HepG2 (cell line): ENCODE measurements at regions not wholly inside any gene's neighbourhood (a gene's known extent, or its start where the extent isn't known, plus 50 kb on each side); places are given as distances from the start of the nearest gene placed in this dataset.

Experiments used
- ATAC-seq: fragments of 200-7000 bp; cut with Tn5 transposase; 3 replicates; pipeline ENCODE4 v1.9.1; 2020; ENCODE audit warnings: mild to moderate bottlenecking, moderate library complexity
- BruUV-seq: library from RNA; stranded (reverse); fragments of 400-500 nt; replicated peaks from 2 replicates; lab custom pipeline; 2021; lab: Mats Ljungman, UMichigan
- CTCF ChIA-PET: fragments of 300-600 bp; formaldehyde crosslinking; extraction: SDS; loops from one replicate; lab custom pipeline; 2021; ENCODE audit warnings: low total read pairs, inconsistent platforms, low intra/inter-chr PET ratio; lab: Yijun Ruan, JAX
- POLR2A ChIA-PET: fragments of 350-600 bp; sonication (Branson Sonifier 250); formaldehyde crosslinking; loops from one replicate; lab custom pipeline; 2020; ENCODE audit warnings: antibody characterized with exemption, inconsistent platforms; lab: Yijun Ruan, JAX
- DNase-seq: peaks from one replicate; pipeline ENCODE4 v3.0.0-alpha.2; 2015; ENCODE audit warnings: low spot score
- FAIRE-seq: peaks from 3 replicates; lab custom pipeline; 2011; peaks lifted over from hg19 to GRCh38; lab: Jason Lieb, UNC
- H2AFZ ChIP-seq: one replicate; pipeline ENCODE4 v1.6.1; 2011; ENCODE audit warnings: low read length, inconsistent platforms
- H3K27ac ChIP-seq: fragments of 300-600 bp; 3 replicates; pipeline ENCODE4 v1.8.0; 2011; ENCODE audit warnings: mixed run types, mild to moderate bottlenecking, mixed read lengths, low read length, inconsistent platforms; ENCODE audit not compliant: insufficient read depth; ENCODE audit errors: extremely low read length
- H3K27me3 ChIP-seq, 2 experiments: fragments of 200-600 bp in 1 of 2; 2 replicates in 1 of 2; 3 replicates in 1 of 2; pipeline versions ENCODE4 v1.6.0 to v1.8.0; 2011; ENCODE audit warnings: low read length in 2 of 2, mild to moderate bottlenecking in 2 of 2, moderate library complexity in 2 of 2, inconsistent platforms in 1 of 2; ENCODE audit not compliant: insufficient read depth in 2 of 2, control insufficient read depth in 1 of 2
- H3K36me3 ChIP-seq, 2 experiments: fragments of 200-600 bp in 1 of 2; replicated peaks in 1 of 2; 2 replicates in 1 of 2; 3 replicates in 1 of 2; pipeline versions ENCODE4 v1.5.1 to v1.8.0; 2011; ENCODE audit warnings: low read length in 2 of 2, inconsistent platforms in 1 of 2; ENCODE audit not compliant: insufficient read depth in 2 of 2, control insufficient read depth in 1 of 2
- H3K4me1 ChIP-seq: 2 replicates; pipeline ENCODE4 v1.5.1; 2012; ENCODE audit warnings: low read length, inconsistent platforms; ENCODE audit not compliant: insufficient read depth
- H3K4me2 ChIP-seq: 2 replicates; pipeline ENCODE4 v1.6.0; 2011; ENCODE audit warnings: low read depth, low read length, inconsistent platforms
- H3K4me3 ChIP-seq, 3 experiments: fragments of 200-600 bp in 1 of 3; sonication (generic), shearing (Covaris generic) in 1 of 3; replicated peaks in 1 of 3; 2 replicates each; pipeline ENCODE4 v1.5.1; 2011 to 2016; ENCODE audit warnings: low read length in 3 of 3, inconsistent platforms in 2 of 3, low read depth in 2 of 3, mild to moderate bottlenecking in 2 of 3, control low read depth in 1 of 3, mixed read lengths in 1 of 3; ENCODE audit not compliant: insufficient read depth in 1 of 3
- H3K79me2 ChIP-seq: one replicate; pipeline ENCODE4 v1.6.1; 2011; ENCODE audit warnings: low read length, inconsistent platforms; ENCODE audit not compliant: insufficient read depth
- H3K9ac ChIP-seq: 2 replicates; pipeline ENCODE4 v1.6.0; 2011; ENCODE audit warnings: mild to moderate bottlenecking, low read depth, low read length, inconsistent platforms; ENCODE audit not compliant: insufficient read depth
- H3K9me3 ChIP-seq: 2 replicates; pipeline ENCODE4 v1.5.1; 2012; ENCODE audit warnings: mild to moderate bottlenecking, low read length
- H4K20me1 ChIP-seq: 2 replicates; pipeline ENCODE4 v1.6.0; 2011; ENCODE audit warnings: inconsistent platforms, mild to moderate bottlenecking, low read length, moderate library complexity; ENCODE audit not compliant: insufficient read depth
- CREBL2 ChIP-seq: sonication (generic); formaldehyde crosslinking; IDR thresholded peaks from 2 replicates; pipeline ENCODE4 v1.8.1; 2023; ENCODE audit warnings: missing genetic modification reagents, mild to moderate bottlenecking, borderline replicate concordance
- ELF1 ChIP-seq: sonication (generic); formaldehyde crosslinking; IDR thresholded peaks from 2 replicates; pipeline ENCODE4 v1.4.0; 2020; ENCODE audit warnings: missing genetic modification reagents
- HOXA3 ChIP-seq: sonication (generic); formaldehyde crosslinking; IDR thresholded peaks from 2 replicates; pipeline ENCODE4 v1.5.0; 2020; ENCODE audit warnings: missing genetic modification reagents
- KDM4B ChIP-seq: sonication (generic); formaldehyde crosslinking; IDR thresholded peaks from 2 replicates; pipeline ENCODE4 v1.4.0; 2020; ENCODE audit warnings: missing genetic modification reagents
- MBD4 ChIP-seq: IDR thresholded peaks from 2 replicates; pipeline ENCODE4 v1.6.1; 2012; ENCODE audit warnings: low read length, inconsistent platforms, borderline replicate concordance
- MTF1 ChIP-seq: sonication (generic); formaldehyde crosslinking; IDR thresholded peaks from 2 replicates; pipeline ENCODE4 v1.5.0; 2020; ENCODE audit warnings: missing genetic modification reagents
- MTF2 ChIP-seq: sonication (generic); formaldehyde crosslinking; IDR thresholded peaks from 2 replicates; pipeline ENCODE4 v1.5.0; 2020; ENCODE audit warnings: missing genetic modification reagents, borderline replicate concordance
- NFKB2 ChIP-seq: sonication (generic); formaldehyde crosslinking; IDR thresholded peaks from 2 replicates; pipeline ENCODE4 v1.4.0; 2020; ENCODE audit warnings: missing genetic modification reagents, borderline replicate concordance
- SALL1 ChIP-seq: sonication (generic); formaldehyde crosslinking; IDR thresholded peaks from 2 replicates; pipeline ENCODE4 v1.8.0; 2022; ENCODE audit warnings: mild to moderate bottlenecking, missing genetic modification reagents
- TAF15 ChIP-seq: fragments of 200-400 bp; formaldehyde crosslinking; IDR thresholded peaks from one replicate; pipeline ENCODE4 v1.6.1; 2018; ENCODE audit warnings: mild to moderate bottlenecking, low read depth, low read length; ENCODE audit not compliant: poor library complexity, severe bottlenecking
- ZNF207 ChIP-seq: fragments of 450-650 bp; IDR thresholded peaks from 2 replicates; pipeline ENCODE4 v1.6.1; 2016; ENCODE audit warnings: antibody characterized with exemption, borderline replicate concordance
- ZNF367 ChIP-seq: sonication (generic); formaldehyde crosslinking; IDR thresholded peaks from 2 replicates; pipeline ENCODE4 v1.4.0; 2020; ENCODE audit warnings: missing genetic modification reagents, borderline replicate concordance
- ZNF484 ChIP-seq: sonication (generic); formaldehyde crosslinking; IDR thresholded peaks from 2 replicates; pipeline ENCODE4 v1.5.1; 2020; ENCODE audit warnings: mild to moderate bottlenecking, low read depth, missing genetic modification reagents, borderline replicate concordance
- ZNF703 ChIP-seq: sonication (generic); formaldehyde crosslinking; IDR thresholded peaks from 2 replicates; pipeline ENCODE4 v1.5.1; 2020; ENCODE audit warnings: missing genetic modification reagents, mild to moderate bottlenecking, moderate library complexity, borderline replicate concordance
- ZNF737 ChIP-seq: sonication (generic); formaldehyde crosslinking; IDR thresholded peaks from 2 replicates; pipeline ENCODE4 v1.5.0; 2020; ENCODE audit warnings: missing genetic modification reagents, mild to moderate bottlenecking, borderline replicate concordance
- WGBS: methylation state at CpG from one replicate; pipeline ENCODE4 v1.1.6; 2017; ENCODE audit warnings: low lambda C conversion rate; 5-methylcytosine and 5-hydroxymethylcytosine counted together
- in situ Hi-C: cut with HindIII; loops from 2 replicates; pipeline ENCODE4 v1.10.0; 2017; ENCODE audit warnings: low pct_unique_long_range_greater_than_20kb; ENCODE audit not compliant: extremely low pct_ligation_motif_present
- intact Hi-C: fragments of 100-400 bp; cut with micrococcal nuclease; formaldehyde crosslinking; loops from one replicate; pipeline ENCODE4 v1.10.0; 2022; ENCODE audit not compliant: unreplicated experiment
- TF ChIP-seq, protein P1 (sequence below): IDR thresholded peaks from 2 replicates; pipeline ENCODE4 v1.6.1; 2016; ENCODE audit warnings: low read depth, borderline replicate concordance

DNA sequence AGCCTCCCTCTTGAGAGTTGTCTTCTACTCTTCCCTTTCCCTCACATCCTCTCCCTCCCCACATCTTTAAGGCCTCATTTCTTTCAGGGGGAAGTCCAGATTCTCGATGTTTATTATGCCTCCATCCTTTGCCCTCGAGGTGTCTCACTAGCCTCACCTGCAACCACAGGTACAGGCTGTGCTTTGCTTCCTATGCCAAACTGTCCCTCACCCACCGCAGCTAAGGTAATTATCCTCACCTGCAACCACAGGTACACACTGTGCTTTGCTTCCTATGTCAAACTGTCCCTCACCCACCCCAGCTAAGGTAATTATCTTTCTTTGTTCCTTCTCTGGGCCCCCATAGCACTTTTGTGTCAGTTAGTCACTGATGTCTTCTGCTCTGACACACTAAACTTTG lies 328.1 kb upstream of the SNX7 start:
- Histone ChIP-seq H3K4me3 (no peak overlapping the region), H3K4me2 (no peak overlapping the region), H4K20me1 (no peaks in the 10 kb centered on the region), H2AFZ (no peak overlapping the region), H3K27ac (no peak overlapping the region), H3K9ac (no peak overlapping the region), H3K9me3 (no peaks in the 10 kb centered on the region), H3K36me3 (no peaks in the 10 kb centered on the region), H3K79me2 (no peaks in the 10 kb centered on the region), H3K27me3 (no peaks in the 10 kb centered on the region), H3K4me1 (no peaks in the 10 kb centered on the region)
- no peak for DNase-seq
- intact Hi-C loops = no loop called here
- in situ Hi-C loops = no loop called here
- POLR2A ChIA-PET = no interaction called here
- no peak for FAIRE-seq
- no peak for ATAC-seq
- CTCF ChIA-PET = no interaction called here
- BruUV-seq = no TSS peak
- 15% methylated on average over 3 of the region's 3 CpGs for WGBS
- TF ChIP-seq SALL1 (no peak), ZNF367 (CRISPR knock-in tag) (no peak), KDM4B (CRISPR knock-in tag) (no peak), MTF1 (no peak), ZNF703 (CRISPR knock-in tag) (no peak), TAF15 (no peak), ZNF737 (no peak), CREBL2 (CRISPR knock-in tag) (no peak), ZNF207 (no peak), NFKB2 (CRISPR knock-in tag) (no peak), ZNF484 (no peak), ELF1 (CRISPR knock-in tag) (no peak), MBD4 (no peak), MTF2 (no peak), HOXA3 (CRISPR knock-in tag) (no peak)
- TF ChIP-seq, protein P1, sequence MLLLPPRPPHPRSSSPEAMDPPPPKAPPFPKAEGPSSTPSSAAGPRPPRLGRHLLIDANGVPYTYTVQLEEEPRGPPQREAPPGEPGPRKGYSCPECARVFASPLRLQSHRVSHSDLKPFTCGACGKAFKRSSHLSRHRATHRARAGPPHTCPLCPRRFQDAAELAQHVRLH (CRISPR knock-in tag) = no peak
